ENCODE measurements at regions not wholly inside any gene's neighbourhood (a gene's known extent, or its start where the extent isn't known, plus 50 kb on each side); places are given as distances from the start of the nearest gene placed in this dataset.

- no peak overlapping the region for H3K4me3 ChIP-seq (ENCODE audit: low read depth, low read length)
- TF ChIP-seq CTCF (IDR thresholded peaks at IDR 0.05; ENCODE audit: insufficient read depth, low read depth, low read length): no peak
- DNase-seq (ENCODE audit: low read depth): peak; percentile 25
Measured at GRCh38 chr18:10279905-10280644, 174.4 kb upstream of the APCDD1 start.

GRCh38 chr18:10284540-10285282 is 169.7 kb upstream of the APCDD1 start:
- no peak overlapping the region for H3K4me3 ChIP-seq (ENCODE audit: low read depth, low read length)
- peak; percentile 44 for DNase-seq (ENCODE audit: low read depth)
- no peak for TF ChIP-seq CTCF (IDR thresholded peaks at IDR 0.05; ENCODE audit: insufficient read depth, low read depth, low read length)

- no peak overlapping the region for H3K4me3 ChIP-seq (ENCODE audit: low read depth, low read length)
- DNase-seq (ENCODE audit: low read depth): no peak
- no peak for TF ChIP-seq CTCF (IDR thresholded peaks at IDR 0.05; ENCODE audit: insufficient read depth, low read depth, low read length)
Measured at GRCh38 chr18:10285283-10285640, 169.2 kb upstream of the APCDD1 start.

GRCh38 chr18:10286580-10287150 is 167.8 kb upstream of the APCDD1 start:
- no peak for DNase-seq (ENCODE audit: low read depth)
- no peak for TF ChIP-seq CTCF (IDR thresholded peaks at IDR 0.05; ENCODE audit: insufficient read depth, low read depth, low read length)
- no peak overlapping the region for H3K4me3 ChIP-seq (ENCODE audit: low read depth, low read length)

- no peak overlapping the region for H3K4me3 ChIP-seq (ENCODE audit: low read depth, low read length)
- DNase-seq (ENCODE audit: low read depth): no peak
- TF ChIP-seq CTCF (IDR thresholded peaks at IDR 0.05; ENCODE audit: insufficient read depth, low read depth, low read length): no peak
Measured at GRCh38 chr18:10289251-10289650, 165.2 kb upstream of the APCDD1 start.

GRCh38 chr18:10289951-10290637 is 164.3 kb upstream of the APCDD1 start:
- TF ChIP-seq CTCF (IDR thresholded peaks at IDR 0.05; ENCODE audit: insufficient read depth, low read depth, low read length): no peak
- peak; percentile 74 for DNase-seq (ENCODE audit: low read depth)

More at GRCh38 chr18:10289951-10290637, 164.3 kb upstream of the APCDD1 start:
- no peak overlapping the region for H3K4me3 ChIP-seq (ENCODE audit: low read depth, low read length)
